IMR-90 (cell line): ENCODE measurements at regions not wholly inside any gene's neighbourhood (a gene's known extent, or its start where the extent isn't known, plus 50 kb on each side); places are given as distances from the start of the nearest gene placed in this dataset.

Source experiments
- ATAC-seq: fragments of 200-7000 bp; cut with Tn5 transposase; 2 replicates; pipeline ENCODE4 v1.9.1; 2020; ENCODE audit warnings: low read depth, mild to moderate bottlenecking, moderate library complexity
- BruUV-seq: library from RNA; stranded (reverse); fragments of 400-500 nt; replicated peaks from 2 replicates; lab custom pipeline; 2021; lab: Mats Ljungman, UMichigan
- CTCF ChIA-PET: fragments of 300-600 bp; formaldehyde crosslinking; extraction: SDS; loops from one replicate; lab custom pipeline; 2021; ENCODE audit warnings: antibody characterized with exemption; lab: Yijun Ruan, JAX
- POLR2A ChIA-PET: fragments of 300-600 bp; sonication (Branson Sonifier 250); formaldehyde crosslinking; loops from one replicate; lab custom pipeline; 2022; ENCODE audit warnings: antibody characterized with exemption; ENCODE audit not compliant: unreplicated experiment; lab: Charles Lee
- DNase-seq: peaks from one replicate; pipeline ENCODE4 v3.0.0; 2013
- H2AFZ ChIP-seq: replicated peaks from 2 replicates; pipeline ENCODE3; 2013; ENCODE audit warnings: low read length, mild to moderate bottlenecking; ENCODE audit not compliant: poor library complexity
- H2AK5ac ChIP-seq: 2 replicates; pipeline ENCODE4 v1.6.1; 2013; ENCODE audit warnings: low read depth, low read length, inconsistent platforms
- H2AK9ac ChIP-seq: replicated peaks from 2 replicates; pipeline ENCODE3; 2013; ENCODE audit warnings: mild to moderate bottlenecking, low read depth, low read length, moderate library complexity; ENCODE audit not compliant: poor library complexity
- H2BK120ac ChIP-seq: 2 replicates; pipeline ENCODE4 v1.6.1; 2013; ENCODE audit warnings: low read depth, low read length, inconsistent platforms
- H2BK15ac ChIP-seq: 3 replicates; pipeline ENCODE4 v1.6.1; 2013; ENCODE audit warnings: low read depth, low read length, inconsistent platforms
- H2BK20ac ChIP-seq: 2 replicates; pipeline ENCODE4 v1.6.1; 2013; ENCODE audit warnings: low read depth, mild to moderate bottlenecking, inconsistent platforms, low read length, moderate library complexity
- H2BK5ac ChIP-seq: 2 replicates; pipeline ENCODE4 v1.6.1; 2013; ENCODE audit warnings: mild to moderate bottlenecking, low read depth, low read length, inconsistent platforms; ENCODE audit not compliant: poor library complexity, severe bottlenecking
- H3K14ac ChIP-seq: replicated peaks from 2 replicates; pipeline ENCODE4 v1.6.1; 2013; ENCODE audit warnings: low read depth, low read length, inconsistent platforms
- H3K18ac ChIP-seq: 2 replicates; pipeline ENCODE4 v1.6.1; 2013; ENCODE audit warnings: low read depth, low read length, control low read depth
- H3K23ac ChIP-seq: 2 replicates; pipeline ENCODE4 v1.6.1; 2013; ENCODE audit warnings: low read depth, low read length, inconsistent platforms
- H3K27ac ChIP-seq: 2 replicates; pipeline ENCODE4 v1.5.1; 2013; ENCODE audit warnings: mild to moderate bottlenecking, control low read depth, low read length; ENCODE audit not compliant: insufficient read depth
- H3K27me3 ChIP-seq: 2 replicates; pipeline ENCODE4 v1.6.1; 2013; ENCODE audit warnings: low read length; ENCODE audit not compliant: control insufficient read depth, insufficient read depth
- H3K36me3 ChIP-seq: 2 replicates; pipeline ENCODE4 v1.6.1; 2013; ENCODE audit warnings: low read length, mixed read lengths; ENCODE audit not compliant: control insufficient read depth, insufficient read depth
- H3K4ac ChIP-seq: 2 replicates; pipeline ENCODE4 v1.6.1; 2013; ENCODE audit warnings: low read depth, low read length, inconsistent platforms
- H3K4me1 ChIP-seq: 2 replicates; pipeline ENCODE4 v1.6.1; 2013; ENCODE audit warnings: low read length, mixed read lengths; ENCODE audit not compliant: control insufficient read depth, insufficient read depth
- H3K4me2 ChIP-seq: 2 replicates; pipeline ENCODE4 v1.6.1; 2013; ENCODE audit warnings: low read depth, mild to moderate bottlenecking, control low read depth, low read length, moderate library complexity
- H3K4me3 ChIP-seq: 2 replicates; pipeline ENCODE4 v1.5.1; 2013; ENCODE audit warnings: low read depth, mild to moderate bottlenecking, control low read depth, low read length, moderate library complexity; ENCODE audit not compliant: insufficient read depth
- H3K56ac ChIP-seq: 2 replicates; pipeline ENCODE4 v1.6.1; 2013; ENCODE audit warnings: low read length, inconsistent platforms; ENCODE audit not compliant: insufficient read depth; ENCODE audit errors: extremely low read depth
- H3K79me1 ChIP-seq, 2 experiments: 2 replicates each; pipeline ENCODE4 v1.6.1; 2013; ENCODE audit warnings: low read length in 2 of 2, inconsistent platforms in 1 of 2, low read depth in 1 of 2
- H3K9ac ChIP-seq: 2 replicates; pipeline ENCODE4 v1.6.1; 2013; ENCODE audit warnings: low read depth, low read length, control low read depth
- H3K9me1 ChIP-seq: 2 replicates; pipeline ENCODE4 v1.6.1; 2013; ENCODE audit warnings: low read length, inconsistent platforms; ENCODE audit not compliant: insufficient read depth
- H3K9me3 ChIP-seq: 2 replicates; pipeline ENCODE4 v1.6.1; 2013; ENCODE audit warnings: low read length; ENCODE audit not compliant: control insufficient read depth, insufficient read depth
- H4K20me1 ChIP-seq: 2 replicates; pipeline ENCODE4 v1.6.1; 2013; ENCODE audit warnings: low read length, inconsistent platforms; ENCODE audit not compliant: insufficient read depth
- H4K5ac ChIP-seq: 2 replicates; pipeline ENCODE4 v1.6.1; 2013; ENCODE audit warnings: mild to moderate bottlenecking, low read depth, low read length, control low read depth
- H4K8ac ChIP-seq, 2 experiments: 2 replicates each; pipeline ENCODE4 v1.6.1; 2013; ENCODE audit warnings: low read depth in 2 of 2, low read length in 2 of 2, control low read depth in 1 of 2, inconsistent platforms in 1 of 2
- H4K91ac ChIP-seq: 2 replicates; pipeline ENCODE4 v1.6.1; 2013; ENCODE audit warnings: low read depth, low read length, inconsistent platforms; ENCODE audit not compliant: insufficient read depth
- BHLHE40 ChIP-seq: fragments of 150-350 bp; IDR thresholded peaks from 2 replicates; pipeline ENCODE4 v1.6.1; 2016; ENCODE audit warnings: mild to moderate bottlenecking, low read depth, low read length
- CEBPB ChIP-seq: IDR thresholded peaks from 2 replicates; pipeline ENCODE4 v1.6.1; 2012; ENCODE audit warnings: low read depth, low read length, improper control_type of control experiment
- CTCF ChIP-seq: conservative IDR thresholded peaks from 2 replicates; pipeline ENCODE4 v1.5.1; 2012; ENCODE audit warnings: mild to moderate bottlenecking, low read depth, low read length, improper control_type of control experiment
- ELK1 ChIP-seq: fragments of 150-350 bp; IDR thresholded peaks from 2 replicates; pipeline ENCODE4 v1.6.1; 2016; ENCODE audit warnings: low read depth, mild to moderate bottlenecking, low read length, moderate library complexity, borderline replicate concordance
- FOS ChIP-seq: fragments of 150-350 bp; IDR thresholded peaks from 2 replicates; pipeline ENCODE4 v1.6.1; 2016; ENCODE audit warnings: low read depth, low read length
- MAFK ChIP-seq: IDR thresholded peaks from 2 replicates; pipeline ENCODE4 v1.6.1; 2012; ENCODE audit warnings: low read depth, low read length, improper control_type of control experiment
- MAZ ChIP-seq: IDR thresholded peaks from 2 replicates; pipeline ENCODE4 v1.6.1; 2012; ENCODE audit warnings: low read depth, mild to moderate bottlenecking, low read length, improper control_type of control experiment, moderate library complexity, borderline replicate concordance
- RAD21 ChIP-seq: IDR thresholded peaks from 2 replicates; pipeline ENCODE4 v1.6.1; 2012; ENCODE audit warnings: low read length, improper control_type of control experiment
- RCOR1 ChIP-seq: IDR thresholded peaks from 2 replicates; pipeline ENCODE4 v1.6.1; 2012; ENCODE audit warnings: mild to moderate bottlenecking, low read length, improper control_type of control experiment; ENCODE audit not compliant: insufficient replicate concordance
- RFX5 ChIP-seq: IDR thresholded peaks from 2 replicates; pipeline ENCODE4 v1.8.0; 2012; ENCODE audit warnings: low read depth, mild to moderate bottlenecking, low read length, moderate library complexity
- SMC3 ChIP-seq: fragments of 150-350 bp; IDR thresholded peaks from 2 replicates; pipeline ENCODE4 v1.6.1; 2016; ENCODE audit warnings: low read depth, mild to moderate bottlenecking, antibody characterized with exemption, low read length, moderate library complexity
- WGBS, 2 experiments: methylation state at CpG; one replicate each; pipeline versions ENCODE4 v1.1.5 to v1.1.7; 2013; ENCODE audit warnings: missing lambda C conversion rate in 2 of 2; ENCODE audit not compliant: insufficient read length in 1 of 2; ENCODE audit errors: extremely low coverage in 2 of 2; 5-methylcytosine and 5-hydroxymethylcytosine counted together
- dilution Hi-C: fragments of 300-500 bp; cut with HindIII; formaldehyde crosslinking; loops from one replicate; pipeline ENCODE4 v1.14.3; 2018; ENCODE audit warnings: low sequenced_read_pairs; ENCODE audit not compliant: unreplicated experiment
- in situ Hi-C: fragments of 300-500 bp; cut with MboI; formaldehyde crosslinking; loops from 3 replicates; pipeline ENCODE4 v1.14.3; 2019; ENCODE audit warnings: low sequenced_read_pairs, inconsistent platforms, mixed read lengths
- intact Hi-C: fragments of 100-400 bp; cut with micrococcal nuclease; formaldehyde crosslinking; loops from 2 replicates; pipeline ENCODE4 v1.10.0; 2022
- TF ChIP-seq, protein P1 (sequence below): fragments of 150-350 bp; IDR thresholded peaks from 2 replicates; pipeline ENCODE4 v1.6.1; 2017; ENCODE audit warnings: mild to moderate bottlenecking, antibody characterized with exemption, low read length, low read depth

DNA sequence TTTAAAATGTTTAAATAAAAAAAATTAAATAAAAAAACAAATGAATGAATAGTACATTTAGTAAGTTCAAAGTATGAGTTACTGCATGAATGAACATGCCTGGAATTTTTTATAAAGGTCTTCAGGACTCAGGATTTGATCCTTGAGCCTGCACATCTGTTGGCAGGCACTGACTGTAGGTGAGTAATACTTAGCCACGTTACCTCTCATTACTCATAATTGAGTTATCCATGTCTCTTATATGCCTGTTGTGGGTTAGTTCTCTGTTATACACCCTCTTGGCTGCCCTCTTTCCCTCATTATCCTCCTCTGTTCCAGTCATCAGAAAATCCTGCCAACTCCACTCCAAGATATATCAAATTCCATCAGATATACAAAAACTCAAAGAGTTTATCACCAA is 276.0 kb downstream of the FBXW7 start:
- peak overlapping the region; percentile 77; the same call in 1 of the 2 replicates for H3K18ac ChIP-seq
- H3K4me3 ChIP-seq, result no peak overlapping the region
- no peaks in the 10 kb centered on the region for H3K79me1 ChIP-seq
- no peak overlapping the region for H2BK15ac ChIP-seq
- no peak overlapping the region for H3K4me2 ChIP-seq
- no peaks in the 10 kb centered on the region for H3K9me3 ChIP-seq
- no CpG with 5 or more reads among the region's 1 CpG for WGBS, 2 experiments
- ChIA-PET CTCF (no interaction called here), POLR2A (no interaction called here)
- H2BK5ac ChIP-seq, result peak overlapping the region; percentile 99
- H4K5ac ChIP-seq, result no peak overlapping the region
- H4K20me1 ChIP-seq, result no peaks in the 10 kb centered on the region
- H3K14ac ChIP-seq, result no peak overlapping the region
- in situ Hi-C loops, result no loop called here
- H2BK120ac ChIP-seq, result no peak overlapping the region; the same call in 1 of the 2 replicates
- no peak overlapping the region for H3K9ac ChIP-seq
- no peak overlapping the region for H2BK20ac ChIP-seq
- dilution Hi-C loops, result no loop called here
- H3K9me1 ChIP-seq, result peaks cover 16% of the 10 kb centered on the region; the same call in 1 of the 2 replicates
- H3K27me3 ChIP-seq, result no peaks in the 10 kb centered on the region
- no peak overlapping the region for H3K27ac ChIP-seq
- DNase-seq (peak; percentile 77), ATAC-seq (no peak)
- no peak overlapping the region for H4K91ac ChIP-seq
- no peak overlapping the region for H2AK5ac ChIP-seq
- no TSS peak for BruUV-seq
- no peak overlapping the region for H3K23ac ChIP-seq
- no peak overlapping the region for H2AFZ ChIP-seq
- no peak overlapping the region for H3K4ac ChIP-seq
- H2AK9ac ChIP-seq, result no peak overlapping the region
- H3K36me3 ChIP-seq, result no peaks in the 10 kb centered on the region
- no peak overlapping the region for H3K56ac ChIP-seq
- intact Hi-C loops, result loop anchor here (5.0 kb wide), 1 partner anchor 223 kb away; no protein-coding TSS in a partner anchor
- H3K4me1 ChIP-seq, result peaks cover 18% of the 10 kb centered on the region
- TF ChIP-seq ELK1 (no peak), RAD21 (no peak), RCOR1 (no peak), BHLHE40 (no peak), CEBPB (no peak), MAFK (no peak), RFX5 (no peak), MAZ (no peak), CTCF (no peak), FOS (no peak), SMC3 (no peak)
- TF ChIP-seq, protein P1, sequence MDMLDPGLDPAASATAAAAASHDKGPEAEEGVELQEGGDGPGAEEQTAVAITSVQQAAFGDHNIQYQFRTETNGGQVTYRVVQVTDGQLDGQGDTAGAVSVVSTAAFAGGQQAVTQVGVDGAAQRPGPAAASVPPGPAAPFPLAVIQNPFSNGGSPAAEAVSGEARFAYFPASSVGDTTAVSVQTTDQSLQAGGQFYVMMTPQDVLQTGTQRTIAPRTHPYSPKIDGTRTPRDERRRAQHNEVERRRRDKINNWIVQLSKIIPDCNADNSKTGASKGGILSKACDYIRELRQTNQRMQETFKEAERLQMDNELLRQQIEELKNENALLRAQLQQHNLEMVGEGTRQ, result no peak
- no peak overlapping the region for H4K8ac ChIP-seq
